NCI-H526 (cell line): ENCODE measurements at regions not wholly inside any gene's neighbourhood (a gene's known extent, or its start where the extent isn't known, plus 50 kb on each side); places are given as distances from the start of the nearest gene placed in this dataset.
A peak's percentile ranks its signal among the peaks of the same experiment; 100 is the strongest.
"Not testable (repeated sequence)": the region's sequence is repeated elsewhere in the genome, so short reads cannot be mapped to it uniquely, and the experiment has no call there.

Experiments used
- DNase-seq, 2 experiments: peaks; one replicate each; lab custom pipeline; 2025; lab: John Stamatoyannopoulos, UW

DNA sequence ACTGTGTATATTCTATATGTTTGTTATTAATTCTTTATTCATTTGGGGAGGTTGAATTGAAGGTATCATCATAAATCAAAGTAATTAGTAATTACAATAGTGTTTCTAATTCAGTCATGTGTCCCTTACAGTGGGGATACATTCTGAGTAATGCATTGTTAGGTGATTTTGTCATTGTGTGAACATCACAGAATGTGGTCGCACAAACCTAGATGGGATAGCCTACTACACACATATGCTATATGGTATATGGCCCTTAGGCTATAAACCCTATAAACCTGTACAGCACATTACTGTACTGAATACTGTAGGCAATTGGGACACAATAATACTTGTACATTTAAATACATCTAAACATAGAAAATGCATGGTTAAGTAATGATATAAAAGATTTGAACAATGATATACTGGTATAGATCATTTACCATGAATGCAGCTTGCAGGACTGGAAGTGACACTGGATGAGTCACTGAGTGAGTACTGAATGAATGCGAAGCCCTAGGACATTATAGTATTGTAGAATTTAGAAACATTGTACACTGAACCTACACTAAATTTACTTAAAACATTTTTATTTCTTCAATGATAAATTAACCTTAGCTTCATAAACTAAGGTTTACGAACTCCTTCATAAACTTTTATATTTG, 936.2 kb upstream of the CHORDC1 start:
- no peak for DNase-seq

DNA sequence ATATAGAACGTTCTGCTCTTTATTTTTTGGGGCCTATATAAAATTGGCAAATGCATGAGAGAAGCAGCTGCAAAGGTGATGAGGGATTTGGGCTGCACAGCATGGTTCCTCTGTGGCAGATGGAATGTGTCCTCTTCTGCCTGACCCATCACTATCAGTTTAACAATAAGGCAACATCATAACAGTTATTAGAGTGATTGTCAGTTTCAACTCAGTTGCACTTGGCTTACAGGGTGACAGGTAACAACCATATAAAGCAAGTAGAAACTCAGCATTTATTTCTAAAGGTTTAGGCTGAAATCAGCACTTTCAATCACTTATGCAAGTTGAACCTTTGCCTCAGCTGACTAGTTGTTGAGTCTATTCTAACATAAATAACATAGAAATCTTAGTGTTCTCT, 935.4 kb upstream of the CHORDC1 start:
- DNase-seq, result no peak

DNA sequence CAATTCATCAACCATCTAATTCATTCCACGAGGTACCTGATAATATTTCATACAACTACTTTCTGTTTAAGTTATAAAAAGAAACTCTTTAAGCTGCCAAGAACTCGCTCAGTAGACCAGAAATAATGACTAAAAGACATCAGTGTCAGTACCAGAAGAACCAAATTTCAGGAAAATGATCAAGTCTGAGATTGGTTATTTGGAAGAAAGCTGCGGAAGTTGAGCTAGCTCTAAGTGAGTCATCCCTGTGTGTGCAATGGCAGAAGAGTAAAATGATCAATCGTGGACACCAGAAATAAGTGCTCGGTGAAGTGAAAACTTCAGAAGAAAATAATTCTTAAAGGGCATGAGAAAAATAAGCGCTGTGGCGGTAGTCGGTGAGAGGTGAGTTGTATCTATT, 933.2 kb upstream of the CHORDC1 start:
- DNase-seq, result no peak

DNA sequence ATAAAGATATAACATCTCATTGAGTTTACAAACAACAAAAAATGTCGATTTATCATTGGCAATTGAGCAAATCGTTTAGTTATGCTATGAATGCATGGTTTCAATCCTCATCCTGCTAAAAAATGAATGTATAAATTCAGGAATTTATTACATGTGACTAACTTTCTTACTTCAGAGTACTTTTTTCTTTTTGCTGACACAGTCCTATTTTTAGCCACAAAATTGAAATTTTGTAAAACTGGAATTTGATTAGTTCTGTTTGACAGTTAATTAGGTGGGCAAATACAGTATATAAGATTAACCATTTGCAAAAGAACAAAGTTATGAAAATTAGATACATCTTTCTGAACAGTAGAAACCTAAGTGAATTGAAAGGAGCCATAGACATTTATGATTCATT, 925.0 kb upstream of the CHORDC1 start:
- DNase-seq, result no peak

DNA sequence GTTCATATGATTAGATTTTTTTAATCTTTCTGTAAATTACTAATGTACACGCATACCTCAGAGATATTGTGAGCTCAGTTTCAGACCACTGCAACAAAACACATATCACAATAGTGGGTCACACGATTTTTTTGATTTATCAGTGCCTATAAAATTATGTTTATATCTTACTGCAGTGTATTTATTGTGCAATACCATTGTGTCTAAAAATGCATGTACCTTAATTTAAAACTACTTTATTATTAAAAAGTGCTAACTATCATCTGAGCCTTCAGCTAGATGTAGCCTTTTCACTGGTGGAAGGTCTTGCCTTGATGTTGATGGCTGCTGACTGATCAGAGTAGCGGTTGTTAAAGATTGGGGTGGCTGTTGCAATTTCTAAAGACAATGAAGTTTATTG, 918.8 kb upstream of the CHORDC1 start:
- no peak for DNase-seq

DNA sequence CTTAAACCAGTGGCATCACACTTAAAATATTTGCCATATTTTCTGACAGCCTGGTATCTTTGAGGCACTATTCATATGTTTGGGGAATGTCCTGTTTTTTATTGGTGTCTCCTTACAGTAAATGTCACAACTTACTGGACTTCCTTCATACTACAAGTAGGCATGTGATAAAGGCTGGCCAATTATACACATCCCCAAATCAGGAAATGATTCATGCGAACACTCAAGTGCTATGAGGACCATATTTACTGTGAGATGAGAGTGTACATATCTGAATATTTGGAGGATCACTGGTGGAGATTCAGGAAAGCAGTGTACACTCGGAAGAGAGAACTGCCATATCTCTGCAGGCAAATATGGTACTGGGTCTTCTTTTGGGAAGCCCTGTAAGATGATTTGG, 913.8 kb upstream of the CHORDC1 start:
- DNase-seq, result no peak

DNA sequence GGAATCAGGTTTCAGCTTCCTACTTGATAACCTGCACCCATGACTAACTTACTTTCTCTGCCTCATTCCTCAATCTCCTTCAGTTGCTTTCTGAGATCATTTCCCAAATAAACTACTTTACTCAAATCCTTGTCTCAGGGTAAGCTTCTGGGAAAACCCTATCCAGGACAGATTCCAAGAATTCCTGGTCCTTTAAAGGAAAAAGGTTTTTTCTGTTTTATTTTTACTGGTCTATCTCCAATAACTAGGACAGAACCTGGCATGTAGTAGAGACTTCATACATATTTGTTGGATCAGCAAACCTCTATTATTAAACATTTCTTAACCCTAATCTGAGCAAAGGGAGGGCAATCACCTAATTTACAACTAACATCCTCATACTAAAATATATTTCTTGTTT, 910.5 kb upstream of the CHORDC1 start:
- DNase-seq, result no peak

DNA sequence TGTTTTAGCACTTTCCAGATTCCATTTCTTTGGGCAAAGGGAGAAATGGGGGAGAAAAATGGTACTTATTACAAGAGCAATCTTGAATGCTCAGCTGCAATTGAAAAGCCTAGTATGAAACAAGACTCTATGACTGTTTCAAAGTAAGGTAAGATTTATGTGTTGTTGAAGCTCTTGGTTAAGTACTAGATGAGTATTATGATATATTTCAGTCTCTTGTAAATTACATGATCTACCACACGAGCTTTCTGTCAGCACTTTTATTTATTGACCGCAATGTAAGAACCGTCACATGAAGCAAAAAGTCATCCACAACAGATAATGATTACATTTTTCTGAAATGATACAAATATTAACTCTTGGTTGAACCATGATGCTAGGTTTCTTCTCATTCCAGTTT, 906.7 kb upstream of the CHORDC1 start:
- DNase-seq, result no peak

DNA sequence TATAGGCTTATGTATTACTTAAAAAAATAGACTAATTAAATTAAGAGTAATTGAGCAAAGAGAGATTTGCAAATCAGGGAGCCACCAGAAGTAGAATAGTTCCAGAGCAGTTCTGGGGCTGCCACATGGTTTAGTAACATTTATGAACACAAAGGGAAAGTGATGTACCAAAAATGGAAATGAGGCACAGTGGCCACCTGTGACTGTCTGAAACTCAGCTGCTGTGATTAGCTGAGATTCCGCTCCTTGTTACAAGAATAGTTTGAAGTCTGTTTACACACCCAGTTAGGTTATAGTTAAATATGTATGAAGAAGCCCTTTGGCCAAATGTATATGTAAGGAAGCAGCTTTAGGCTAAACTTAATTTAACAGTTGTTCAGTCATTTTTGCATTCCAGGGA, 901.5 kb upstream of the CHORDC1 start:
- DNase-seq, result no peak

DNA sequence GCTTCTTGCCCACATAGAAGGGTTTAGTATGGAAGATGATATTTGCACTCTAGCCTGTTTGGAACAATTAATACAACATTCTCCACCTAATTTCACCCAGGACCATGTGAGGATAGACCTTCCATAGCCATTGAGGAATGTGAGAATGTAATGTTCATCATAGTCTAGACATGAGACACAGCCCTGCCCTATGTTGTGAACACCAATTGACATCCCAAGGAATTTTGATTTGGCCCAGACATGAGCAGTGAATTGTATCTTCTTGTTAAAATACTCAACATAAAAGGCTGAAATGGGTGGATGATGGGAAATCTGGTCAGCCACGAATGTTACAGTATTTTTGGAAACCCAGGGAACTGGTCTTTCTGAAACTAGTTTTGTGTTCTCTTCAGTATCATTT, 892.3 kb upstream of the CHORDC1 start:
- DNase-seq, result no peak

DNA sequence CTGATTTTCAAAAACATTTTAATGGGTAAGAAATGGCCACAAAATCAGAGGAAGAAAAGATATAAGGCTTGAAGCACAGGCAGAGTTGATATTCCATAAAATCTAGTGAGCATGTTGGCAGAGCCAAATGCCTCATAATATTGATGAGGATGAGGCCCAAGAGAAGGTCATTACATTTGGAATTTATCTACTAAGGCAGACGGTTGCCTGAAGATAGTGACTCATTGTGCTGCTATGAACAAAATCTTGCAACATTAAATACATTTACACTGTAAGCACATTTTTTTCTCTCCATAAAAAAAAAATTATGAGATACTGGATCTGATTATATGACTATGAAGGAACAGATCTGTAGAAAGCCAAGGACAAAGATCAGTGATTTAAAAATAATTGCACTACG, 881.4 kb upstream of the CHORDC1 start:
- no peak for DNase-seq

DNA sequence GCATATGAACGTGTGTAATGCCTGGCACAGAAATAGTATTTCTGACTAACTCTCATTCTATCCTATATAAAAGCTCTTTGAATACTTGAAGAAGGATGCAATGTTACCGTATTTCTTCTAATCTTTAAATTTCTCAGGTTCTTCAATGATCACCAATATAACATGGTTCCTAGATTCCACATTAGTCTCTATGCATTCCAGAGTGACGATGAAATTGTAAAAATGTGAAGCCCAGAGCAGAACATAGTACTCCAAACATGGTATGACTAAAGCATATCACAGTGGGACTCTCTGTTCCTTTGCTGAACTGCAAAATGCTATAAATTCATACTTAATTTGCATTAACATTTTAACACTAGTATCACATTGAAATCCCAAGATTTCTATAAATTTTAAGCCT, 877.6 kb upstream of the CHORDC1 start:
- no peak for DNase-seq

DNA sequence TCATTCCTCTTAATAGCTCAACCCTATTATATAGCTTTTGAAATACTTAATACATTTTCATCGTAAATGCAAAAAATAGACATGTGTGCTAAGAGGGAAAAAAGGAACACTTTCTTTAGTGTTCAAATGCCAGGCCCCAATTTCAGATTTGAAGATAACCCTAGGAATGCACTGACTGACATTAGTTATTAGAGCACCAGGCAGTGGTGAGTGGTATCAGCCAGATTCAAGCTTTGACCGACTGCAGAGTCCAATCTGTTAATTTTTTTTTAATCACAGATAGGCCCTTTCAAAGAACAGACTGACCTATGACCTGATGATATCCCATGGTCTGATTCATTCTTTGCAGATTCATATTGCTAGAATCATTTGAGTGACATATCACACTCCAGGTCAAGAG, 874.2 kb upstream of the CHORDC1 start:
- DNase-seq, result no peak

DNA sequence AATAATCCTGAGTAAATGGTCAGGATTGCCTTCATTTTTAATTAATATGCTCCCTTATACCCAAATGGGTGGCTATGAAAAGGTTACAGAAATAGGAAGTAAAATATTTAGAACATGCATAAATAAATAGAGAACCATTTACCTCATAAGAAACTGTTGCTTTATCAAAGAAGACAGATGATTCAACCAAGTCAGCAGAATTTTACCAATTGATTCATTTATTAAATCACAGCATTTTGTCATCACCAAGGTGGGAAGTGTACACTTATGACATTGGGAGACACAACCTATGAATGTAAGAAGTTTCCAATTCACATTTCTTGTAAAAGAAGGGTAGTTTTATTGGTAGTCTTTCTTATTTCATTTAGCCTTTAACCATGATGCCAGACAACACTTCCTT, 870.3 kb upstream of the CHORDC1 start:
- DNase-seq, result no peak

DNA sequence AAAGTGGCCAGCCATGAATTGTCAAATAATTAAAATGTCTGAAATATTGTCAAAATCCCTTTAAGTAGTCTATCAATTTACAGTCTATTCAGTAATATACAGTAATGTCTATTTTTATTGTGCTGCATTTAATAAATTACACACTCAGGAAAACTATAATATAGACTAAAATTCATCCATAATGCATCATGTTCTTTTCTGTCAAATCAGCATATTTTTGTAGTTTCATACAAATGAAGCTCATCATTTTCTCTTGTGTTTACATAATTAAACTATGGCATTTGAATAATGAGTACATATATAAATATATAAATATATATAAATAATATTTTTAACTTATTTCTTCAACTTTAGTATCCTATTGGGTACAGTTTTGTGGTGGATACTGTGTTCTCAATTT, 868.7 kb upstream of the CHORDC1 start:
- no peak for DNase-seq

DNA sequence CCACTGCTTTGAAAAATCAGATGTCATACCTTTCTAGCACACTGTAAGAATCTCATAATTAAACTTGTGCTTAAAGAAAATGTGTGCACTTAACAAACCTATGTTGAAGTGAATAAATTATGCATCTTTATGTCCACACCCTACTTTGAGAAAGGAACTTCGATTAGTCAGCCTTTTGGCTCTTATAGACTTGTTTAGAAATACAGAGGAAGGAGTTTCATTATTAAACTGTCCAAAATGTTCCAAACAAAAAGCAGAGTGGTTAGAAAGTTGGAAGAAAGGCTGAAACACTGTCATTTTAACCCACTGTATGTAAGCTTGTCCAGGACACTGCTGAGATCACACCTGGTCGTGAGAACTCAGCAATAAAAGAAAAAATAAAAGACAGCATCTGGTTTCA, 863.2 kb upstream of the CHORDC1 start:
- DNase-seq, result no peak

DNA sequence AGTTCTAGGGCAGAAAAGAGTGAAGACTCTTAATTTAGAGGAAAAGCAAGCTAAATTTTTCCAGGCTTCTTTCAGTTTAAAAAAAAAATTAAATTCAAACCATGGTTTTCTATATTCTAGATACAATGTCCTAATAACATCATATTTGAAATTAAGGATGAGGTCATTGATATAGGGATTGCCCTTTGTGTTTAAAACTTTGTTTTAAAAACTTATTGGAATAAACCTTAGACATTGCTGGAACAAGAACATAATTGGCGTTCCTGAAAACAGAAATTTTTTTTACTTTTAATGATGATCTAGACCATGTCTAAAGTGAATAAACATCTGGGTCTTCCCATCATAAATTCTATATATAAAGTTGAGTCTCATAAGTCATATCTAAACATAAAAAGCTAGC, 859.4 kb upstream of the CHORDC1 start:
- no peak for DNase-seq

DNA sequence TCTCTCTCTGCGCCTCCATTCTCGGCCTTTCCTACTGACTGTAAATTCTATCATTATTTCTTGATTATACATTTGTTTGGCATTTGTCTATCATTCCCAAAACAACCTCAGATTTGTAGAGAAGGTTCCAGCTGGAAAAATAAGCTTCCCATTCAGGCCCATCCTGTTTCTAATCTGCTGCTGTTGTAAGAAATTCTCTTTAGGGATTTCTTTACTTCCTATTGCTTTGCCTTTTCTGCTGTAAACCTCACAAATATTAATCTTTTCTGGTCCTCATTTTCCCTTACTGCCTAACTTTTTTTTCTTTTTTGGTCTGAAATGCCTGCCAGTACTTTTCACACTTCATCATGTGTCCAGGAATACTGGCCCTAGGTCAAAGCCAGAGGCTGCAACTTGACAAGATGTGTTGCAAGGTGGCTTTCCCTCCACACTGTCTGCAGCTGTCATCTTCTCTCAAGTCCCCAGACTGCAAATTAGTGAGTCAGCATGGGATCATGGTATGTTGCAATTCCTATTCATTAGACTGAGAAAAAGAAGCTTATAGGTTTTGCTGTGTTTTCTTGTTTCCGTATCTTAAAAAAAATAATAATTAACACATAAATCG, 858.7 kb upstream of the CHORDC1 start:
- DNase-seq, result no peak

DNA sequence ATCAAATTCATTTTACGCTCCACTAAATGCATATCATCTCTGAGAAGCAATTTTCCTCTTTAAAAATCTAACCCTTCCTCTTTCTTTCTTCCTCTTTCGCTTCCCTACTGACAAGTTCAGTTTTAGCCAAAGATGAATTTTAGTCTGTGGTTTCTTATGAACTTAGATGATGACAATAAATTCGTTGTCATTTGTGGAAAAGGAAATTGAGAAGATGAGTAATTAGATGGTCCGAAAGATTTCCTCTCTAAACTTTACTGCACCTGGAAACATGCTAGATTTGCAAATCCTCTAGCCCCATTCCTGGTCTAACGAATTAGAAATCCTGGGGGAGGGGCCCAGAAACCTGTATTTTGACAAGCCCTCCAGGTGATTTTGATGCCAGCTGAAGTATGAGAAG, 855.4 kb upstream of the CHORDC1 start:
- no peak for DNase-seq

DNA sequence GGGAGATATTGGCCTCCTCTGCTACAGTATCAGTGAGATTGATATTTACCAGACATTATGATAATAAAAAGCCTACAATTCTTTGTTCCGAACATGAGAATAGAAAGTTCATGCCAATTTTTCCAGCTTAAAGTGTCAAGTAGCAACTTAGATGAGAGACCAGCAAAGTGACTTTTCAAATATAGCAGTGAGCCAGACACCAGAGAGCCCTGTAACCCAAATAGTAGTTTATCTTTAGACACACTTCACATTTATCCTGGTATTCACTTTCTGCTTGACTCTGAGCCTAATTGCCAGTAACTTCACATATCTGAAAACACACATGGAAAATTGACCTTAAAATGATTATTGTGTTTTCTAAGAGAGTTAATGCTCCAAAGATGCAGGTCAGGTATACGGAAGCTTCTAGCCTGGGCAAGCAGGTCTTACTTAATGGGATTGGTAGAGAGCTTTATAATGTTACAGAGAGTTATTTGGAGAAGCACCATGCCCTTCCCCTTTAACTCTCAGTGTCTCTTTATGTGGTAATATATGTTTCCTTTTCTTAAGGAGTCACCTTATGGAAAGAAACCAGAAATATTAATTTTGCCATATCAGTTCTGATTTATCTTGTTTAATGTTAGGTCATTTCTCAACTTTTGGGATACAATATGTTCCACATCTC, 852.3 kb upstream of the CHORDC1 start:
- no peak for DNase-seq

DNA sequence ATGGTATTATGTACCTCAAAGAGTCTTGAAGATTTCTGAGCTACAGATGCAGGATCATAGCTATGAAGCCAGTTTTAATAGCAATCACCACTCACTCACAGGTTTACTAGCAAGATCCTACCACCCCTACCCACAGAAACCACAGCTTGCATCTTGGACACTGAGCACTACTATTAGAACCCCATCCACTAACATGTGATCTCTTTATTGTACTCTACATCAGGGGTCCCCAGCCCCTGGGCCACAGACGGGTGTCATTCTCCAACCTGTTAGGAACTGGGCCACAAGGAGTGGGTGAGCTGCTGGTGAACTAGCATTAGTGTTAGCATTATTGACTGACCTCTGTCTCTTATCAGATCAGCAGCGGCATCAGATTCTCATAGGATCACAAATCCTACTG, 844.8 kb upstream of the CHORDC1 start:
- DNase-seq, result no peak

DNA sequence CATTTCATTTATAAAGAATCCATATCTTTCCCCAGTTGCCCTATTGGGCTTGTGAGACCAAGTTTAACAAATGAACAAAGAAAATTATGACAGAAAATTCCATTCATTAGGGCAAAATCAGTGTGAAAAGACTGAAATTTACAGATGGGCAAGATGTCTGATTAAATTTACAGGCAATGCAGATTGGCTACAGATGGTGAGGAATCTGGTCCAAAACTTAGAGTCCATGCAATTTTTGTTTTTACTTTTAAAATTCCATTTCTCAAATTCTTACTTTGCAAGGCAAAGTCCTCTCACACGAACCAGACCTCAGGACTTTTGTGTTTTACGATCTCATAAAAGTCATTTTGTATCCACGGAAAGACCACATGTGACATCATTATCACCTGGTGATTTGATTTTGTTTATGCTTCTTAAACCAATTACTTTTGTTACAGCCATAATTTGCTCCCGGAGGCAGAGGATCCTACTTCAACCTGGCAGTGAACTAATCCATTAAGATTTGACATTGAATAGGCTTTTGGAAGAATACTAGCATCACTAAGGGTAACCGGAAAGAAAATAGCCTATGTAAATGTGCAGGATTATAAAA, 843.7 kb upstream of the CHORDC1 start:
- DNase-seq, result peak in 1 of 2 experiments; percentile 6

DNA sequence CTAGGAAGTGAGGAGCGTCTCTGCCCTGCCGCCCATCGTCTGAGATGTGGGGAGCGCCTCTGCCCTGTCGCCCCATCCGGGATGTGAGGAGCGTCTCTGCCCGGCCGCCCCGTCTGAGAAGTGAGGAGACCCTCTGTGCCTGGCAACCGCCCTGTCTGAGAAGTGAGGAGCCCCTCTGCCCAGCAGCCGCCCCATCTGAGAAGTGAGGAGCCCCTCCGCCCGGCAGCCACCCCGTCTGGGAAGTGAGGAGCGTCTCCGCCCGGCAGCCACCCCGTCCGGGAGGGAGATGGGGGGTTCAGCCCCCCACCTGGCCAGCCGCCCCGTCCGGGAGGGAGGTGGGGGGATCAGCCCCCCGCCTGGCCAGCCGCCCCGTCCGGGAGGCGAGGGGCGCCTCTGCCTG, 840.5 kb upstream of the CHORDC1 start:
- DNase-seq, result not testable (repeated sequence)
